WTC11 (cell line): ENCODE measurements at regions not wholly inside any gene's neighbourhood (a gene's known extent, or its start where the extent isn't known, plus 50 kb on each side); places are given as distances from the start of the nearest gene placed in this dataset.
"Not testable (repeated sequence)": the region's sequence is repeated elsewhere in the genome, so short reads cannot be mapped to it uniquely, and the experiment has no call there.

Experiments used
- CBFB ChIP-seq: sonication (generic); formaldehyde crosslinking; IDR thresholded peaks from 2 replicates; pipeline ENCODE4 v1.8.1; 2022; ENCODE audit warnings: mild to moderate bottlenecking, low read depth, missing genetic modification reagents
- CREM ChIP-seq: sonication (generic); formaldehyde crosslinking; IDR thresholded peaks from 2 replicates; pipeline ENCODE4 v1.8.1; 2022; ENCODE audit warnings: mild to moderate bottlenecking, missing genetic modification reagents, moderate library complexity
- FOXP1 ChIP-seq: sonication (generic); formaldehyde crosslinking; IDR thresholded peaks from 2 replicates; pipeline ENCODE4 v1.8.0; 2022; ENCODE audit warnings: missing genetic modification reagents, mild to moderate bottlenecking, moderate library complexity, borderline replicate concordance
- IRF2 ChIP-seq: sonication (generic); formaldehyde crosslinking; IDR thresholded peaks from 2 replicates; pipeline ENCODE4 v1.8.0; 2022; ENCODE audit warnings: low read depth, missing genetic modification reagents, borderline replicate concordance
- NR3C1 ChIP-seq: sonication (generic); formaldehyde crosslinking; conservative IDR thresholded peaks from 2 replicates; pipeline ENCODE4 v1.8.1; 2023; ENCODE audit warnings: low read depth, mild to moderate bottlenecking, missing genetic modification reagents
- TEAD1 ChIP-seq: sonication (generic); formaldehyde crosslinking; IDR thresholded peaks from 2 replicates; pipeline ENCODE4 v1.8.0; 2022; ENCODE audit warnings: mild to moderate bottlenecking, missing genetic modification reagents
- TF ChIP-seq, protein P1 (sequence below): fragments of 200-600 bp; IDR thresholded peaks from 2 replicates; pipeline ENCODE4 v1.8.0; 2022; ENCODE audit warnings: antibody characterized with exemption
- TF ChIP-seq, protein P2 (sequence below): sonication (generic); formaldehyde crosslinking; IDR thresholded peaks from 2 replicates; pipeline ENCODE4 v1.8.1; 2022; ENCODE audit warnings: low read depth, missing genetic modification reagents, borderline replicate concordance
- TF ChIP-seq, protein P3 (sequence below): sonication (generic); formaldehyde crosslinking; IDR thresholded peaks from 2 replicates; pipeline ENCODE4 v1.8.0; 2022; ENCODE audit warnings: mild to moderate bottlenecking, missing genetic modification reagents
- TF ChIP-seq, protein P4 (sequence below): sonication (generic); formaldehyde crosslinking; IDR thresholded peaks from 2 replicates; pipeline ENCODE4 v1.8.1; 2023; ENCODE audit warnings: mild to moderate bottlenecking, missing genetic modification reagents
- TF ChIP-seq, protein P5 (sequence below): fragments of 250-450 bp; sonication (Bioruptor Pico); IDR thresholded peaks from 2 replicates; pipeline ENCODE4 v2.1.2; 2022; ENCODE audit warnings: mild to moderate bottlenecking, moderate library complexity

DNA sequence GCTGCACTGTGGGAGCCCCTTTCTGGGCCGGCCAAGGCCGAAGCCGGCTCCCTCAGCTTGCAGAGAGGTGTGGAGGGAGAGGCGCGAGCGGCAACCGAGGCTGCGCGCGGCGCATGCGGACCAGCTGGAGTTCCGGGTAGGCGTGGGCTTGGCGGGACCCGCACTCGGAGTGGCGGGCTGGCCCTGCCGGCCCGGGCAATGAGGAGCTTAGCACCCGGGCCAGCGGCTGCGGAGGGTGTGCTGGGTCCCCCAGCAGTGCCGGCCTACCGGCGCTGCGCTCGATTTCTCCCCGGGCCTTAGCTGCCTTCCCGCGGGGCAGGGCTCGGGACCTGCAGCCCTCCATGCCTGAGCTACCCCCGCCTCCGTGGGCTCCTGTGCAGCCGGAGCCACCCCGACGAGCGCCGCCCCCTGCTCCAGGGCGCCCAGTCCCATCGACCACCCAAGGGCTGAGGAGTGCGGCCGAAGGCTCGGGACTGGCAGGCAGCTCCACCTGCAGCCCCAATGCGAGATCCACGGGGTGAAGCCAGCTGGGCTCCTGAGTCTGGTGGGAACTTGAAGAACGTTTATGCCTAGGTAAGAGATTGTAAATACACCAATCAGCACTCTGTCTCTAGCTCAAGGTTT, 777.9 kb downstream of the CDH11 start:
- TF ChIP-seq TEAD1; CBFB (CRISPR knock-in tag); CREM (CRISPR knock-in tag); FOXP1 (CRISPR knock-in tag); NR3C1 (CRISPR knock-in tag); IRF2 (CRISPR knock-in tag): not testable (repeated sequence)
- TF ChIP-seq, protein P1, sequence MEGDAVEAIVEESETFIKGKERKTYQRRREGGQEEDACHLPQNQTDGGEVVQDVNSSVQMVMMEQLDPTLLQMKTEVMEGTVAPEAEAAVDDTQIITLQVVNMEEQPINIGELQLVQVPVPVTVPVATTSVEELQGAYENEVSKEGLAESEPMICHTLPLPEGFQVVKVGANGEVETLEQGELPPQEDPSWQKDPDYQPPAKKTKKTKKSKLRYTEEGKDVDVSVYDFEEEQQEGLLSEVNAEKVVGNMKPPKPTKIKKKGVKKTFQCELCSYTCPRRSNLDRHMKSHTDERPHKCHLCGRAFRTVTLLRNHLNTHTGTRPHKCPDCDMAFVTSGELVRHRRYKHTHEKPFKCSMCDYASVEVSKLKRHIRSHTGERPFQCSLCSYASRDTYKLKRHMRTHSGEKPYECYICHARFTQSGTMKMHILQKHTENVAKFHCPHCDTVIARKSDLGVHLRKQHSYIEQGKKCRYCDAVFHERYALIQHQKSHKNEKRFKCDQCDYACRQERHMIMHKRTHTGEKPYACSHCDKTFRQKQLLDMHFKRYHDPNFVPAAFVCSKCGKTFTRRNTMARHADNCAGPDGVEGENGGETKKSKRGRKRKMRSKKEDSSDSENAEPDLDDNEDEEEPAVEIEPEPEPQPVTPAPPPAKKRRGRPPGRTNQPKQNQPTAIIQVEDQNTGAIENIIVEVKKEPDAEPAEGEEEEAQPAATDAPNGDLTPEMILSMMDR, result not testable (repeated sequence)
- TF ChIP-seq, protein P2, sequence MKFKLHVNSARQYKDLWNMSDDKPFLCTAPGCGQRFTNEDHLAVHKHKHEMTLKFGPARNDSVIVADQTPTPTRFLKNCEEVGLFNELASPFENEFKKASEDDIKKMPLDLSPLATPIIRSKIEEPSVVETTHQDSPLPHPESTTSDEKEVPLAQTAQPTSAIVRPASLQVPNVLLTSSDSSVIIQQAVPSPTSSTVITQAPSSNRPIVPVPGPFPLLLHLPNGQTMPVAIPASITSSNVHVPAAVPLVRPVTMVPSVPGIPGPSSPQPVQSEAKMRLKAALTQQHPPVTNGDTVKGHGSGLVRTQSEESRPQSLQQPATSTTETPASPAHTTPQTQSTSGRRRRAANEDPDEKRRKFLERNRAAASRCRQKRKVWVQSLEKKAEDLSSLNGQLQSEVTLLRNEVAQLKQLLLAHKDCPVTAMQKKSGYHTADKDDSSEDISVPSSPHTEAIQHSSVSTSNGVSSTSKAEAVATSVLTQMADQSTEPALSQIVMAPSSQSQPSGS (CRISPR knock-in tag), result not testable (repeated sequence)
- TF ChIP-seq, protein P3, sequence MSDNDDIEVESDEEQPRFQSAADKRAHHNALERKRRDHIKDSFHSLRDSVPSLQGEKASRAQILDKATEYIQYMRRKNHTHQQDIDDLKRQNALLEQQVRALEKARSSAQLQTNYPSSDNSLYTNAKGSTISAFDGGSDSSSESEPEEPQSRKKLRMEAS (CRISPR knock-in tag), result not testable (repeated sequence)
- TF ChIP-seq, protein P4, sequence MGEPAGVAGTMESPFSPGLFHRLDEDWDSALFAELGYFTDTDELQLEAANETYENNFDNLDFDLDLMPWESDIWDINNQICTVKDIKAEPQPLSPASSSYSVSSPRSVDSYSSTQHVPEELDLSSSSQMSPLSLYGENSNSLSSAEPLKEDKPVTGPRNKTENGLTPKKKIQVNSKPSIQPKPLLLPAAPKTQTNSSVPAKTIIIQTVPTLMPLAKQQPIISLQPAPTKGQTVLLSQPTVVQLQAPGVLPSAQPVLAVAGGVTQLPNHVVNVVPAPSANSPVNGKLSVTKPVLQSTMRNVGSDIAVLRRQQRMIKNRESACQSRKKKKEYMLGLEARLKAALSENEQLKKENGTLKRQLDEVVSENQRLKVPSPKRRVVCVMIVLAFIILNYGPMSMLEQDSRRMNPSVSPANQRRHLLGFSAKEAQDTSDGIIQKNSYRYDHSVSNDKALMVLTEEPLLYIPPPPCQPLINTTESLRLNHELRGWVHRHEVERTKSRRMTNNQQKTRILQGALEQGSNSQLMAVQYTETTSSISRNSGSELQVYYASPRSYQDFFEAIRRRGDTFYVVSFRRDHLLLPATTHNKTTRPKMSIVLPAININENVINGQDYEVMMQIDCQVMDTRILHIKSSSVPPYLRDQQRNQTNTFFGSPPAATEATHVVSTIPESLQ, result not testable (repeated sequence)
- TF ChIP-seq, protein P5, sequence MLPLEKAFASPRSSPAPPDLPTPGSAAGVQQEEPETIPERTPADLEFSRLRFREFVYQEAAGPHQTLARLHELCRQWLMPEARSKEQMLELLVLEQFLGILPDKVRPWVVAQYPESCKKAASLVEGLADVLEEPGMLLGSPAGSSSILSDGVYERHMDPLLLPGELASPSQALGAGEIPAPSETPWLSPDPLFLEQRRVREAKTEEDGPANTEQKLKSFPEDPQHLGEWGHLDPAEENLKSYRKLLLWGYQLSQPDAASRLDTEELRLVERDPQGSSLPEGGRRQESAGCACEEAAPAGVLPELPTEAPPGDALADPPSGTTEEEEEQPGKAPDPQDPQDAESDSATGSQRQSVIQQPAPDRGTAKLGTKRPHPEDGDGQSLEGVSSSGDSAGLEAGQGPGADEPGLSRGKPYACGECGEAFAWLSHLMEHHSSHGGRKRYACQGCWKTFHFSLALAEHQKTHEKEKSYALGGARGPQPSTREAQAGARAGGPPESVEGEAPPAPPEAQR (CRISPR knock-in tag), result not testable (repeated sequence)
